ENCODE measurements at regions not wholly inside any gene's neighbourhood (a gene's known extent, or its start where the extent isn't known, plus 50 kb on each side); places are given as distances from the start of the nearest gene placed in this dataset.
"Not testable (repeated sequence)": the region's sequence is repeated elsewhere in the genome, so short reads cannot be mapped to it uniquely, and the experiment has no call there.

DNA sequence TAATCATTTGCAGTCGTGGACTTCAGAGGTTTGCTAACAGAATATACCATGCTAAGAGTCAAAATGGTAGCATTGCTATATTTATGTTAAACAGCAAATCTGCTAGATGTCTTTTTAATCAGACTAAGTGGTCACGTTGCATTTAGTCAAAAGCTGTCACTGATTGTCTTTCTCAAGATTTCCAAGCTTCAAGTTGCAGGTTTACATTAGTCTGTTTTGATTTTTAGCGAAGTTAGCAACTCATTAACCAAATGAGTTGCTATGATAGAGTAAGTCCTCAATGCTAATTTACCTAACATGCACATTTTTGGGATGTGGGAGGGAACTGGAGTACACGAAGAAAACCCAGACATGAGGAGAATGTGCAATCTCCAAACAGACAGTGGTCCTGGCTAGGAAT lies 653.2 kb downstream of the TNS3 start:
- DNase-seq = no peak

DNA sequence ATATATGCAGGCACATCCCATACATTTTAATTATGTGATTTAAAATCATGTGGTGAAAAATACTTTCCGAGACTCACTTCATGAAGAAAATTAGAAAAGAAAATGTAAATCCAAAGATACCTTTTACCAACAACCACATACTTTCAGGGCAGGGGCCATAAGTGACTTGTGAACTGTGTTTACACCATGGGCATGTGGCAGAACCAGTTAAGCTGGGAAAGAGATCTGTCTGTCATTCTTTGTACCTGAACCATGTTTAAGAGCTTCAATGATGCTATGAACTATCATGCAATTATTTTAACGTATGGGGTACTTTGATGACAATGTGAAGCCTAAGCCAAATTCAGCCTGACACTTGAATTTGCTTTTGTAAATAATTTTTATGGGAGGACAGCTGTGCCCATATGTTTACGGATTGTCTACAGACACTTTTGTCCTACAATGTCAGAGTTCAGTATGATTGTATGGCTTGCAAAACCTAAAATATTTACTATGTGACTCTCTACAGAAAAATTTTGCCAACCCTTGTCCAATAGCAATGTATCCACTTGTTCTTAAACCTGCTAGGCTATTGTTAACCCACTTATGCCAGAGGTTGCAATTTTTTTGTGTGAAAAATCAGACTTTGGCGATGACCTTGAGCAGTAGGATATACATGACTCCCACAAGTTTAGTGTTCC lies 654.6 kb downstream of the TNS3 start:
- DNase-seq = no peak

DNA sequence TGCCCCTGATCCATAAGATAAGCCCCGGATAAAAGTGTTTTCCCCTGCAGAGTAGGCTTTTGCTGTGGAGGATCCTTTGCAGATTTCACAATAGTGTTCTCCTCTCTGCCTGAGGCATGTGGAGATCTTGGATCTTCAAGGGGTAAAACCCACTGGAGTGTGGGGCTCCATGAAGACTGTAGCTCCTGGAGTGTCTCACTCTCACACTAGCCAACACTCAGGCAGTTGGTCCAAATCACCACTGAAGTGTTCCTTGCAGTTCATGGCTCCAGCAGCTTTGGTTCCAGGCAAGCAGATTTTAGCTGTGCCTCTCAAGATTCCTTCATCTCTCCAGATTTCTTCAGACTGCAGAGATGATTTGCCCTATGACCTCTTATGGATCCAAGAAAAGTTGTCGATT lies 665.3 kb downstream of the TNS3 start:
- DNase-seq = no peak

DNA sequence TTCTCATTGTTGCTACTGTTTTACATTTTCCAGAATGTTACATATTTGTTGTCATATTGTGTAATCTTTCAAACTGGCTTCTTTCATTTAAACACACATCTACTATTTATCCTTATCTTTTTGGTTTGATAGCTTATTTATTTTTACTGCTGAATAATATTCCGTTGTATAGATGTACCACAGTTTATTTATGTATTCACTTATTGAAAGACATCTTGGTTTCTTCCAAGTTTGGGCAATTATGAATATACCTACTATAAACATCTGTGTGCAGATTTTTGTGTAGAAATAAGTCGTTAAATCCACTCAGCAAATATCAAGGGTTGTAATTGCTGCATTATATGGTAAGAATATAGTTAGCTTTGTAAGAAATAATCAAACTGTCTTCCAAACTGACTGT lies 669.2 kb downstream of the TNS3 start:
- no peak for DNase-seq

DNA sequence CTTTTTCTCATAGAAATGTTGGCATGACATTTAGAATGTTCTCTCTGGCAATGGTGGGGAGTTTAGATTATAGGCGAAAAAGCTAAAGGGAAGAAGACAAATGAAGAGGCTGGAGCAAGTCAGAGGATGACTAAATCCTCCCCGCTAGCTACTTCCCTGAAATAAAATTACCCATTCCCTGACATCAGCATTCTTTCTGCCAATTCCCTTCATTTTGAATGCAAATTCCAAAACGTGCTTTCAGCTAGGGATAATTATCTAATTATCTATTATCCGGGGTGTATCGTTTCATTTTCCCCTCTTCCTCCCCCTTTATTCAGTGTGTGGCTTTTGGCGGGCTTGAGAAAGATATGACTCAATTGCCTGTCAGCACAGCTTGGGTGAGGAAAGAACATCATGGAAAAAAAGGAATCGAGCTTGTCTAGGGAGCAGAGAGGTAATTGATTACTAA lies 672.3 kb downstream of the TNS3 start:
- no peak for DNase-seq

GRCh38 chr7:46908770-46909169 lies 673.1 kb downstream of the TNS3 start:
- no peak for DNase-seq

DNA sequence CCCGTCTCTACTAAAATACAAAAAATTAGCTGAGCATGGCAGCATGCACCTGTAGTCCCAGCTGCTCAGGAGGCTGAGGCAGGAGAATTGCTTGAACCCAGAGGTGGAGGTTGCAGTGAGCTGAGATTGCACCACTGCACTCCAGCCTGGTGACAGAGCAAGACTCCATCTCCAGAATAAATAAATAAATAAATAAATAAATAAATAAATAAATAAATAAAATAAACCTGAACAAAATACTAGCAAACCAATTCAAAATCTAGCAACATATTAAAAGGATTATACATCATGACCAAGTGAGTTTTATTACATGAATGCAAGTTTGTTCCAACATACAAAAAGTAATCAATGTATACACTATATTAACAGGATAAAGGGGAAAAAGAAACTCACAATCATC lies 677.4 kb downstream of the TNS3 start:
- DNase-seq = not testable (repeated sequence)

GRCh38 chr7:46902463-46902862 lies 679.4 kb downstream of the TNS3 start:
- DNase-seq = no peak

DNA sequence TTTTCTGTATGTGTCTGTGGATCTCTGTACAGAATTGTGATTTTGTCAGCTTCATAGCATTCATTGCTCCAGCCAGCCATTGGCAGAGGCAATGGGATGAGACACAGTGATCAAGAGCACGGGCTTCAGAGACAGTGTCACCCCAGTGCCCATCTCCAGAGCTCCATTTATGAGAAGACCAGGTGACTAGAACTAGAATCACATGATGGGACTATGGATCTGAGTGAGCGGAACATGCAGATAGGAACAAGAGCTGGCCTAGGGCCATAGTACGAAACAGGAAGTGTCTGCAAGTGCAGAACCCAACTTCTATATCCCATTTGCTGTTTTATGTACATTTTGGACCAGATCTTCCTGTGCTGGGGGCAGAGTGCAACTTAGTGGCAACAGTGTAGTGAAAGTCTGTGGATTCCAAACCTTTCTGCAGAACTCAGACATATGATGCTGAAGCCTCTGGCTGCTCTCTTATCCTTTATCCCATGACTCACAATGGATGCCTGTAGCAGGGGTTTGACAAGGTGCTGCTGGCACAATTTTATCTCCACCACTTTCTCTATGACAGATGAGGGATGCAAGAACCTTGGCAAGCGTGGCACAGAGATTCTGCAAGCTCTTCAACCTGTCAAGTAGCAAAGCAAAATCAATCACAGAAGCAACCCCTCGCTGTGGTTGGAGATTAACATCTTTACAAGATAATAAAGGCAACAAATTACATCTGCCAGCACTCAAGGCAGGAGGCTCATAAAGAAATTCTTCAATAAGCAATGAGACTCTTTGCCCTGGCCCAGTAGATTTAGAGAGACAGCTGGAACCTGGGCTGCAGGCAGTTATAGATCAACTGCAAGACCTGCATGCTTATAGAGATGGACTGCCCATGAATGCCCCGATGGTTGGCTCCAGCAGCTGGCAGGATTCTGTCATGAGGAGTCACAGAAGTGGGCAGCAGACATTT lies 681.3 kb downstream of the TNS3 start:
- DNase-seq = no peak

- no peak for DNase-seq
Measured at GRCh38 chr7:46897381-46897780, 684.5 kb downstream of the TNS3 start.

GRCh38 chr7:46886669-46887374 lies 695.1 kb downstream of the TNS3 start:
- DNase-seq = no peak

- no peak for DNase-seq
Measured at GRCh38 chr7:46885167-46885566, 696.7 kb downstream of the TNS3 start.

- DNase-seq = no peak
Measured at GRCh38 chr7:46881507-46882127, 700.3 kb downstream of the TNS3 start.

- no peak for DNase-seq
Measured at GRCh38 chr7:46880508-46881196, 701.3 kb downstream of the TNS3 start.

DNA sequence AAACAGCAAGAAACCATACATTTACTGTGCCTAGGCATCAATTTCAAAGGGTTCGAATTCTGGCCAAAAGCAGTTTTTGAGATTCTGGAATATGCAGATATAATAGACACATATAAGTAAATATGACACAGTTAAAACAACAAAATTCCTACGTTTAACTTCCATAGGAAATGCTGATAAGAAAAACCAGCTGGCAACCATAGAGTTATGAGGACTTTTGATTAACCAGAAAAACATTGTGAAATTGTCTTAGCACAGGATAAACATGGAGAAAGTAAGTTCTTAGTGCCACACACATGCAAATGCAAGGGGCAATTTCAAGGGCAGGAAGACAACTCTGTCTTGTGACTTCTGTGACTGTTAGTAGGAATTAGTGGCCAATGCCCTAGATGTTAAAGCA lies 702.1 kb downstream of the TNS3 start:
- DNase-seq = no peak

- DNase-seq = no peak
Measured at GRCh38 chr7:46871516-46871915, 710.4 kb downstream of the TNS3 start.

DNA sequence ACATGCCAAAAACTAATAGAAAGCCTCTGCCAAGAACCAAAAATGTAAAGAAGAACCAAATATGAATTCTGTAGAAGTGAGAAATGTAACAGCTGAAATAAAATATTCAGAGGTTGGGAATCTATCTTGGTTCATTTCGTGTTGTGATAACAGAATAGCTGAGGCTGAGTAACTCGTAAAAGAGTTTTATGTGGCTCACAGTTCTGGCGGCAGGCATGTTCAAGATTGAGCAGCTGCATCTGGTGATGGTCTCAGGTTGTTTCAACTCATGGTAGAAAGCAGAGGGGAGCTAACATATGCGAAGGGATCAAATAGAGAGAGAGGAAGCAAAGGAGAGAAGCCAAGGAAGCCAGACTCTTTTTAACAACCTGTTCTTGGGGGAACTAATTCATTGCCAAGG lies 717.2 kb downstream of the TNS3 start:
- no peak for DNase-seq

GRCh38 chr7:46859963-46860475 lies 721.9 kb downstream of the TNS3 start:
- DNase-seq = no peak

DNA sequence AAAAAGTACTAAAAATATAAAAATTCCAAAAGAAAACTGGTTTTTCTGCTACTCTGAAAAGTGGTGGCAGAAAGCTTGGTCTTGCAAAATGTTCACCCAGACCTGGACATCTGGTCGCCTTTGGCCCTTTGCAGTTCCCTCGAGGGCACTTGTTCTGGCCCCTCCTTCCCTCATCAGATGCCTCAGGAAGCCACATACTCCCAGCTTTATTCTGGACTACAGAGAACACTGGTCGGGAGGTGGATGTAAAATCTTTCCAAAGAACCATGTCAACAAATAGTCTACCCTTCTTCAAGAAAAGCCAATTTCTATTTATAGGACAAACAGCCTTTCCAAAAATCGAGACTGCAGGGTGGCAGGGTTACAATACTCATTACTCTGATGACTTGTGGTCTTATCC lies 726.1 kb downstream of the TNS3 start:
- DNase-seq = no peak

- no peak for DNase-seq
Measured at GRCh38 chr7:46854958-46855473, 726.9 kb downstream of the TNS3 start.

DNA sequence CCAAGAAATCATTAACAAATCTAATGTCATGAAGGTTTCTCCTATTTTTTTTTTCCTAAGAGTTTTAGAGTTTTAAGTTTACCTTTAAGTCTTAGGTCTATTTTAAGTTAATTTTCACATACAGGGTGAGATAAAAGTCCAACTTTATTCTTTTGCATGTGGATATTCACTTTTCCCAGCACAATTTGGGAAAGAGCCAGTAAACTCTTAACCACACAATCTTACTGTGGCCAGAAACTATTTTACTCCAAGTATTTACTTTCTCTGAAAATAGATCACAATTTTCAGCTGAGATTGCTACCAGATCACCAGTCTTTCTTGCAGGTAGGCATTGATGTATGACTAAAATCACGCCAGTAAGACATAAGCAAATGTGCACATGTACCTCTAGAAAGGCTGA lies 728.5 kb downstream of the TNS3 start:
- no peak for DNase-seq

DNA sequence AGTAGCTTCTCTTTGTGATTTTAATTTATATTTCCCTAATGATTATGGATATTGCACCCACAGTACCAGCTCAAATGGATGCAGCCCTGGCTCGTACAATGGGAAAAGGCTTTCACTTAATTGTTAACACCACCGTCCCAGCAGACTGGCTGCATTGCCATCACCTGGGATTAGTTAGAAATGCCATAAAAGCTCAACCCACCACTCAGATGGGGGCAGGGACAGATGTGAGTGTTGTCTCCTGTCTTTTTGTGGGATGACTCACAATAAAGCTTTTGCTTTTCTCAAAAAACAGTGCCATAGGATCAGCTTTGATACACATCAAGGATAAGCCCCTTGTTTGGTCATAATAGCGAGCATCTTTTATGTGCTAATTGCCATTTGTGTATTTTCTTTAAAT lies 729.1 kb downstream of the TNS3 start:
- DNase-seq = no peak
